Superior temporal gyrus (tissue), 1 donor: ENCODE measurements at regions not wholly inside any gene's neighbourhood (a gene's known extent, or its start where the extent isn't known, plus 50 kb on each side); places are given as distances from the start of the nearest gene placed in this dataset.

Source experiments
- DNase-seq: peaks from one replicate; pipeline ENCODE4 v3.0.0-alpha.2; 2016; ENCODE audit errors: extremely low spot score

- DNase-seq, result no peak
Observed at GRCh38 chr4:27836523-27836922, 975.9 kb downstream of the STIM2 start.

DNA sequence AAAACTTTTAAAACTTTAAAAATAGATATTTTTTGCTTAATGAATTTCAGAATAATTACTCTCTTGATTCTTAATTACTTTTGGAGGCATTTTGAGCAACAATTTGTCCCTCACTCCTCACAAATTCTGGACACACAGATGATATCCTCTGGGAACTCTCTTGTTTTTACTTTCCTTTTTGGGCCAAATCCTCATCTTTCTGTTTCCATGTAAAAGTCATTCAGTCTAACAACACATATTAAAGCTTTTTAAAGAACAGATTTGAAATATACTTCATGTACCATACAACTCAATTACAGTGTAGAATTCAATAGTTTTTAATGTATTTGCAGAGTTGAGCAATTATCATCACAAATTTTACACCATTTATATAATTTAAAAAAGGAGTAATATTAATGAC is 983.1 kb downstream of the STIM2 start:
- no peak for DNase-seq

- peak; percentile 56 for DNase-seq
Observed at GRCh38 chr4:27844376-27844775, 983.7 kb downstream of the STIM2 start.

- no peak for DNase-seq
Observed at GRCh38 chr4:27846951-27847350, 986.3 kb downstream of the STIM2 start.

GRCh38 chr4:27861381-27861787 is 1000.7 kb downstream of the STIM2 start:
- DNase-seq, result peak; percentile 49

- no peak for DNase-seq
Observed at GRCh38 chr4:27861802-27862201, 1001.2 kb downstream of the STIM2 start.

GRCh38 chr4:27873596-27873995 is 1013.0 kb downstream of the STIM2 start:
- no peak for DNase-seq

GRCh38 chr4:27881705-27882104 is 1021.1 kb downstream of the STIM2 start:
- no peak for DNase-seq

DNA sequence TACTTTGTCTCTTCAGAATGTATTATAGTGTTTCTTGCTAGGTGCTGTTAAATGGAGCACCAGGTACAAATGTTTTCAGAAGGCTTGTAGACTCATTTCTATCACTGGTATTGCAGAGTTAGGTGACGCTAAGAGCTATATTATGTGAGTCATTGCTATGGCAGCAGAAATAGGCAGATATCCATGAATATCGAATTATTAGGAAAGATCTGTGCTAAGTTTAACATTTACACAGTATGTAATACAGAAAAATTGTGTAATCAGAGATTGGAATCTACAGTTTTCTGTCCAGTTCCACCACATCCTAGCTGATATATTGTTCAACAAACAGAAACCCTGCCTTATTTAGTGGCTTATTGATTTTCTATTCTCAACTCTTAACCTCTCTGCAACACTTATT is 1025.5 kb downstream of the STIM2 start:
- no peak for DNase-seq

GRCh38 chr4:27887646-27888045 is 1027.0 kb downstream of the STIM2 start:
- DNase-seq, result no peak

GRCh38 chr4:27888505-27888904 is 1027.9 kb downstream of the STIM2 start:
- no peak for DNase-seq

DNA sequence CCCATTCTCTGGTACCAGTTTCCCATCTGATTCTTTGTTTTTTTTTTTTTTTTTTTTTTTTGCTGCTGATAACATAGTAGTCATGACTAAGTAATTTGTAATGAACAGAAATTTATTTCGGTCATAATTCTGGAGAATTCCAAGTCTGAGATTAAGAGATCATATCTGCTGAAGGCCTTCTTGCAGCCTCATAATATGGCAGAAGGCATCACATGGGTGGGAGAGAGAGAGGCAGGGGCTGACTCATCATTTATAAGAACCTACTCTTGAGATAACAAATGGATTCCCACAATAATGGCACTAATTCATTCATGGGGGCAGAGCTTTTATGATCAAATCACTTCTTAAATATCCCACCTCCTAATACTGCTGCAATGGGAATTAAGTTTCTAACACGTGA is 1034.3 kb downstream of the STIM2 start:
- DNase-seq, result no peak

- DNase-seq, result no peak
Observed at GRCh38 chr4:27908356-27908755, 1047.7 kb downstream of the STIM2 start.

- DNase-seq, result no peak
Observed at GRCh38 chr4:27910227-27910626, 1049.6 kb downstream of the STIM2 start.

- no peak for DNase-seq
Observed at GRCh38 chr4:27911047-27911446, 1050.4 kb downstream of the STIM2 start.

- no peak for DNase-seq
Observed at GRCh38 chr4:27913738-27914137, 1053.1 kb downstream of the STIM2 start.

DNA sequence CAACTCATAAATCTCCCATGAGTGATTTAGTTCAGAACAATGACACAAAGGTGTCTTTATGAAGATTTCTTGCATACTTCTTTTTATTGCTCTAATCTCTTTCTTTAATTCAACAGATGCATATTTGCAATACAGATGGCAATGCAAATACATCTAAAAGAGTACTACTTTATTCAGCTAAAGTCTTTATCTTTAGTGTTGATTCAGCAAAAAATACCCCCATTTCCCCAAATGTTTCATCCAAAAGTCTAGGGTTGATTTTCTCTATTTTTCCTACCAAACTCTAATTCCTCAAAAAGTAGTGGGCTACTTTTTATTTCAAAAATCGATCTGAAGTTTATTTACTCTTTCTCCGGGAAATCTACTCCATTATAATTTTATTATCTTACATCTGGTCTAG is 1055.2 kb downstream of the STIM2 start:
- no peak for DNase-seq

GRCh38 chr4:27916452-27917184 is 1056.0 kb downstream of the STIM2 start:
- DNase-seq, result no peak

- peak; percentile 58 for DNase-seq
Observed at GRCh38 chr4:27917381-27917780, 1056.7 kb downstream of the STIM2 start.

DNA sequence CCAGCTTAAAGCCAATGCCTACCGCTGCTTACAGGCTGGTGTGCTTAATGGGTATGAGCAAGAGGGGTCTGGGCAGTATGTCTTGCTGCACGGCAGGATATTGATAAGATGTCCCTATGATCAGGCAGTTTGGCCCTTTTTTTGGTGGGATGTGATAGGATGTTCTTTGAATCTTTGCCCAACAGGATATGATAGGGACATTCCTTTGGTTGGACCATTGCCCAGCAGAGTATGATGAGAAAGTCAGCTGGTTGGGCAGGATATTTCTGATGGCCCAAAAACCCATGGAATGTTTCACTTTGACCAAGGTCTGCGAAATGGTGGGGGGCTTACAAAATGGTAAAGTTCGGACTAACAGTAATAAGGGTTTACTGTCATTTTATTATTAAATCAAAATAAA is 1060.6 kb downstream of the STIM2 start:
- no peak for DNase-seq

DNA sequence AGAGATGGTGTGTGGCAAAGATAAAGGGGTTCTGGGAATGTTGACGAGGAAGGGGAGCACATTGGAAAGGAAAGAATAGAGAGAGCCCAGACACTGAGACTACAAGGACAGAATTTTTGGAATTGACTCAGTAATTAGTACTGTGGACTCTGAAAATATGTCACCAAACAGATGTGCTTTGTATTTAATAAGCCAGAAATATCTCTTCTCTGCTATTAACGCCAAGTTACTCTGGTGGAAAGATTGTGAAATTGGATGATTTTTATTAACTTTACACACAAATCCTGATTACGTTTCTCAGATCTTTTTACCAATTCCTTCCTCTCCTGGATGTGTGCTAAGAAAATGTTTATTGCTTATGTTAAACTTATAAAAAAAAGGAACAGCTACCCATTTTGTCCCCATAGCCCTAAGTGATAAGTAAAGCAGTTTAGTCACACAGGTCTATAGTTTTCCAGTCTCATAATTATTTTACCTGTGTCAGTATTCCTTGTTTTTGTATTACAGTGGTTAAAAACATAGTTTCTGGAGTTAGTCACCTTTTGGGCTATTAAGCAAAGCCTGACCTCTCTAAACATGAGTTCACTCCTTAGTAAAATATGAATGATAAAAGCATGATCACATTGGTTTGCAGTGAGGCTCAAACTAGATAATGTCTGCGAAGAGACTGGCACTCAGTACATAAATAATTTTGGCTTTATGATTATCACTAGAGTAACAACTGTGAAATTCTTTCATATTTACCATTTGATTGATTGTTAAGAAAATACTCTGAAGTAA is 1068.3 kb downstream of the STIM2 start:
- no peak for DNase-seq

- DNase-seq, result no peak
Observed at GRCh38 chr4:27930291-27930690, 1069.7 kb downstream of the STIM2 start.

- DNase-seq, result no peak
Observed at GRCh38 chr4:27930976-27931375, 1070.3 kb downstream of the STIM2 start.
